HG02943 (cell line): ENCODE measurements at regions not wholly inside any gene's neighbourhood (a gene's known extent, or its start where the extent isn't known, plus 50 kb on each side); places are given as distances from the start of the nearest gene placed in this dataset.
"Not testable (repeated sequence)": the region's sequence is repeated elsewhere in the genome, so short reads cannot be mapped to it uniquely, and the experiment has no call there.

Experiments
- ATAC-seq: cut with Tn5 transposase; IDR thresholded peaks from one replicate; pipeline ENCODE4 v1.9.1; 2021; ENCODE audit warnings: mild to moderate bottlenecking, low read depth, moderate library complexity; ENCODE audit not compliant: unreplicated experiment

DNA sequence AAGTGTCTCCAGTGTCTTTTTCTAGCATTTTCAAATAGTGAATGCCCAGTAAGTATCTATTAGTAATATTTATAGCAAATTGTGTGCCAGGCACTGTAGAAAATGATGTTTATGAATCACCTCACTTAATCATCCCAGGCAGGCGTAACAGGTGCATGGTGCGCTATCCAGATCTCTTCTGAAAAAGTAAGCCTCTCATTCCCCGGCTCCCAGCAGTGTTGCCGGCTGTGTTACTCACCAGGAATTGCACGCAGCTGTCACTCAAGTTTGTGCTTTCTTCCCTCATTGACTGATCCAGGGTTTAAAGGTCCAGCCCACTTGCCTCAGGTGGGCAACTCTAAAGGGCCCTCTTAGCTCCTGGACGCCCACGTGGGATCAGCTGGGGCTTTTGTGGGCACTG, 173.8 kb upstream of the RASSF8 start:
- no peak for ATAC-seq

DNA sequence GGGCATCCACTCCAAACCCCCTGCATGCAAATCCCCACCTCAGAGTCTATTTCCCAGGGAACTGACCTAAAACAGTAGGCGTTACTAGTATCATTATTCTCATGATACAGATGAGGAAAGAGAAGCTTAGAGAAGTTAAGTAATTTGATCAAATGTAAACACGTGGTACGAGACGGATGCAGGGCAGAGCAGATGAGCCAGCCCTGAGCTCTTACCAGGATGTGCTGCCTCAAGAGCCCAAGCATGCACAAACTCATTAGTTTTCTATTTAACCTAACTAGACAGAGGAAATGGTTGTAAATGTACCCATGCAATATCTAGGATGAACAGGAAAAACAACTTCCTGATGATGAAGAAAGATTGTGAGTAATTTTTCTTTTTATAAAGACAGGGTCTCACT, 173.3 kb upstream of the RASSF8 start:
- ATAC-seq, result no peak

DNA sequence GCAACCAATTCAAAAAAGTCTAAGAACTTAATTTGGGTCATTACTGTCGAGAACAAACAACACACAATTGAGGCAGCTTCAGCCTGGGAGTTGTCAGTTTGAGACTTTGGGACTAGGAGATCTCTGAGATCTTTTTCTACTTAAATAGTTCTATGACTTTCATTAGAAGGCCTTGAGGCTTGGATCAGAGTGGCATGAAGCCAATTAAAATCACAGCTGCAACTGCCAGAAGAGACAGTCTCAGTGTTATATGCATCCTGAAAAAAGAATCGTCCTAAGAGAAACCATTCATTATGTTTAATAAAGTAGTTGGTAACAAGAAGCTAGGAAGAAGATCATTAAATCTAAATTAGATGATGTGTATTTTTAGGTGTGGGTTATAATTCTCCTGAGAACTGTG, 170.8 kb upstream of the RASSF8 start:
- no peak for ATAC-seq

DNA sequence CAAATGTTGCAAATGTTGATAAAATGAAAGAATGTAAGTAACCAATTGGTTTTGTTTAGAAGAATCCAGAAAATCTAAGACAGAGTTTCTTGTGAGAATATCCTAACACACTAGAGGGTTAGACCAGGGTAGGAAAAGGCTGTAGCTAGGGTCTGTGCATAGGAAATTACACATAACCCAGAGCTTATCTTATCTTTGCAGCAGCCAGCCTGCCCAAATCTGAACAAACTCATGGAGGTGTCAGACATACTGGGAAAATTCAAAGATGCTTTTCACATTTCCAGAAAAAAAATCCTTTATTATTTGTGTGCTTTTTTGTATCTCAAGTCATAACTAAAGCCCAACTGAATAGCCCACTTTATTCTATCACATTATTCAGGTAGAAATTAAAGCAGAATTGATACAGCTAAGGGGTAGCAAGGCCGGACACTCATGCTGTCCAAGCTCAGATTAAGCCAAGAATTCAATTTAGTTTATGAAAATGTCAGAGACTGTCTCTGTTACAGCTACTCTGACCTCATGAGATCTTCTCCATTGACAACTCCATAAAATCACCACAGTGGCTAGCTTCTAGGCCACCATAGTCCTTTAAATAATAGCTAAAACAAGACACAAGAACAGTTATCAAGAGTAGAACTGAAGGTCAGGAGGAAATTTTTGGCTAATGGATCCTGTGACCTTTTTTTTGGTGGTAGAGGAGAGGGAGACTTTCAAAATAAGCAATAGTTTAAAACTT, 169.6 kb upstream of the RASSF8 start:
- no peak for ATAC-seq

DNA sequence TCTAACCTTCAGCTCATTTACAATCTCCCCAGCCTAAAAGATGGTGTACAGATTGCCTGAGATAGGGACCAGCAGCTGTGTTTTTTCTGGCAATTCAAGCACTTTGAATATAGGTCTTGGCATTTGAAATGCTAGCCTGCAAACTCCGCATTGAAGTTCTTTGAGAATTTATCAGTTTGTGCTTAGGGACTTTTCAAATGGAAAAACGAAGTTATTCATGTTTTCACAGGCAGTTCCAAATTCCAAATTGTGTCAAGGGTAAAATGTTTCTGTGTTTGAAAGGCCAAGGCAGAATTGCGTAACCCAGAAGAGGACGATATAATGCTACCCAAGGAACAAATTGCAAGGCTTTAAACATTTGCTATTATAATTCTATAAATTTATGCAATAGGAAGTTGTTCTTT, 168.9 kb upstream of the RASSF8 start:
- no peak for ATAC-seq

DNA sequence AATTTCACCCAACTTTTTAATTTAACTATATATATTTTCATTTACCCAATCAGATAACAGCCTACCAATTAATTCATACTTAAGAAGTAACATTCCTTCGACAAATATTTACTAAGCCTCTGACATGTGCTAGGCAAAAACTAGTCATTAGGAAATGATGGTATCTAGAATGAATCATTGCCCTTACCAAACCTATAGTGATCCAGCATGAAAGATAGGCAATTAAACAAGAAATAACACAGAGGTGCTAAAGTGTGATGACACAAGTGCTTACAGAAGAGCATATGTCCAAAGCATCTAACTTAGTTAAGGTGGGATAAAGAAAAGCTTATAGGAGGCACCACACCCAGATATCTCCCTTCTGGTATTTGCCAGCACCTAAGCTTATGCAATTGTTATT, 166.5 kb upstream of the RASSF8 start:
- no peak for ATAC-seq

DNA sequence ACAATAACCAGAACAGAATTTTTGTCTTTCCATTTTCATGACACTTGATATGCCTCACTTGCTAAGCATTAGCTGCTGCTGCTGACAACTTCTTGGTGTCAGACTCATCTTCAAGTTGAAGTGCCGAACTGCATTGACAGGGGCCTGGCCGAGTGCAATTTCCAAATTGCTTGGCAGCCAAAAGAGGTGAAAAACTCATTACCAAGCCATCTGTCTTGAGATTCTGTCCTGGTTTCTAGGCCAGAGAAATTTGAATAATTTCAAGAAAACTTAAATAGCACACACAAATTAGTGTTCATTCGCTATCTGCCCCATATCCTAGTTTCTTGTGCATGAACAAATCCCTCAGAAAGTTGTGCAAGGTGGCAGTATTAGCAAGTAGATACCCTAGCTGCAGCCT, 165.3 kb upstream of the RASSF8 start:
- ATAC-seq, result no peak

DNA sequence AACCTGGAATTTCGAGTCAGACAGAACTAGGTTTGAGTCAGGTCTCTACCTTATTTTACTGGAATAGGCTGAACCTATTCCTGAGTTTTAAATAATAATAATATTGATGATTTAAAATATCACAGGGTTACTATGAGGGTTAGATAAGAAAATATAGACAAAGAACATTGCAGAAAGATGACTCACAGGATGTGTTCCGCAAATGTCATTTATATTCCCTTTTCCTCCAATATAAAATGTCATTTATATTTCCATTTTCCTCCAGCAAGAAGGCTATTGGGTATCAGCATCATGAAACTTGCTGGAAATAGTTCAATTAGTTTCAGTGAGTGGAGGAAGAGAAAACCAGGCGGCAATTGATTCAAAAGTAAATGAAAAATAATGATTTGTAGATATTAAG, 163.9 kb upstream of the RASSF8 start:
- no peak for ATAC-seq

DNA sequence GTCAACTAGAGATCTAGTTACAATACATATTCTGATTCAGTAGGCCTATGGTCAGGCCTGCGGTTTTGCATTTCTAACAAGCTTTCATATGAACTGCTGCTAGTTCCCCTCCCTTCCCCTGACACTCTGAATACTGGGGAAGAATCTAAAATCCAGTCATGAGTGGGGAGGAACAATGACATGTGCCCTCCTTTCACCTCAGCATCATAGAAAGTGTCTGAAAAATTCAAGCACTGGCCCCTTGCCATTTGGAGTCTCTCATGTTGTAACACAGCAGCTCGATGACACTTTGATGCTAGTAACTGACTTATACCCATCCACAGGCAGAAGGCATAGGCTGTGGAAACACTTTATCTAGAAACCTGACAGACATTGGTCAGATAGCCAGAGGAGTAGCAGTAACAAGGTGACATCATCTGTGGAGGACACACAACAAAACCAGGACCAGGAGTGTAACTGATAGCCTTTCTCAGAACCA, 161.9 kb upstream of the RASSF8 start:
- no peak for ATAC-seq

DNA sequence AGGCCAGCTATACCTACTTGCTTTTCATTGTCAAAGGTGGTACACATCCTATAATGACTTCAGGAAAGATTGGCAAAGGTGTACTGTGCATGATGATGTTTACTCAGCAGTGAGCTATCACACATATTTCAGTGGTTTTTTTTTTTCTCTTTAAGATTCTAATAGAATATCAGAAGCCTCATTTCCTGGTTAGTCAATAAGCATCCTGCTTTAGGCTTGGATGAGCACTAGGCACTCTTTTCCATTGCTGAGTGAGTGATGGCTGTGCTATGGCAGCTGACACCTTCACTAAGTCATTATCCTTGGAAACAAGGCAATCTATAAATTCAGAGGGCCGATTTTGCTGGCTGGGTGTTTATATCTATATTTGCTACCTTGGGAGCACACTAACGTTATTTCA, 161.1 kb upstream of the RASSF8 start:
- no peak for ATAC-seq

DNA sequence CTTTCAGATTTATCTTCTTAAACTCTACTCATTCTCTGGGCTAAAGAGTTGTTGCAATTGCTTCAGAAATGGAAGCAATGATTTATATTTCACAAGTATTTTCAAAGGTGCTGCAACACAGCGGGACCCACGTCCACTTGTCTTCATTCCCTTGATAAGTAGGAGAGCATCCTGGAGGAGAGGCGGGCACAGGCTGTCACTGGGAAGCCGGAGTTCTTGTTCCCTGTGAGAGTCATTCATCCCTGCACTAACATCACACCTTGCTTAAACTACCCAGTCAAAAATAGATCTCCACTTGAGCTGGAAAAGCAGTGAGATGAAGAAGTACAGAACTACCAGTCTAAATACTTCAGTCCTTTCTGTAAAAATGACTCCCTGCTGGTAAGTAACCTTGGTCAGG, 160.5 kb upstream of the RASSF8 start:
- ATAC-seq, result no peak

DNA sequence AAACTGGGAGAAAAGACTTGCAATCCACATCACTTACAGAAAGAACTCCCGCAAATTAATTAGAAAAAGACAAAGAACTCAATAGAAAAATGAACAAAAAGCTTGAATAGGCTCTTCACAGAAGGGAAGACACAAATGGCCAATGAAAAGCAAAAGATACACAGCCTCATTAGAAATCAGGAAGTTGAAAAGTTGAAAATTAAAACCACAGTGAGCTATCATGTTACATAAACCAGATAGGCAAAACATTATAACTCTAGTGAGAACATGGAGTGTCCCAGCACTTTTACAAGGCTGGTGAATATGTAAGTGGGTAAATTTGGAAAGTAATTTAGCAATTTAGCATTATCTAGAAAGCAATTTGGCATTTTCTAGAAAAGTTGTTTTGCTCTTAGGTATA, 158.4 kb upstream of the RASSF8 start:
- ATAC-seq, result no peak

DNA sequence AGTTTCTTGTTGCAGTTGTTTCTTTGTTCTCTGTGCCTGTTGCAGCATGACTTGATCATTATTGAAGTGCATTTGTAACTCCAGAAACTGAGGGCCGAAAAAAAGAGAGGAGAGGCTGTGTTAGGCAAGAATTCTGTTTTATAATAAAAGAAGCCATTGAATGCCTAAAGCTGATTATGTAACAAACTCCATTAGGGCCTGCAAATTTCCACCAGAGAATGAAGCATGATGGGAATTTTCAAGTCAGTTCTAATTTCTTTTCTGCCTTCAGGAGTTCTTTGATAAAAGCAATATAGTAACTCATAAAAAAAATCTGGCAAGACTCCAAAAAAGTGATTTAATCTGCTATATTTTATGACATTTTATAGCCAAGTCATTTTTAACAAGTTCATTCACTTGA, 156.7 kb upstream of the RASSF8 start:
- ATAC-seq, result no peak

DNA sequence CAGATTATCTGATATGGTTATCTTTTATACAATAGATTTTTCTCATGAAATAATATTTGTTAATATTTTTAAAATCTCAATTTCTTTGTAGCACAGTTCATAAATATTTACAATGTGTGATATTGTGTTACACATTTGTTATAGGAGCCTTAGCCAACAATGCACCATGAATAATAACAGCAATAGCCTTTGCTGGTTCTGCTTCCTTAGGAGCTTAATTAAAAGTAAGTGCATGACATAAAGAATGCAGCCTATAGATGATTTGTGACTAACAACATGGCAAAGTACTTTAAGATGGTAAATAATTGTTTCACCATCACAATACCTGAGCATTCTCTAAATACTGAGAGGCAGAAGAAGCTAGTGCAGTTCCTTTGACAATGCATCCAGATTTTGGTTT, 156.3 kb upstream of the RASSF8 start:
- no peak for ATAC-seq

DNA sequence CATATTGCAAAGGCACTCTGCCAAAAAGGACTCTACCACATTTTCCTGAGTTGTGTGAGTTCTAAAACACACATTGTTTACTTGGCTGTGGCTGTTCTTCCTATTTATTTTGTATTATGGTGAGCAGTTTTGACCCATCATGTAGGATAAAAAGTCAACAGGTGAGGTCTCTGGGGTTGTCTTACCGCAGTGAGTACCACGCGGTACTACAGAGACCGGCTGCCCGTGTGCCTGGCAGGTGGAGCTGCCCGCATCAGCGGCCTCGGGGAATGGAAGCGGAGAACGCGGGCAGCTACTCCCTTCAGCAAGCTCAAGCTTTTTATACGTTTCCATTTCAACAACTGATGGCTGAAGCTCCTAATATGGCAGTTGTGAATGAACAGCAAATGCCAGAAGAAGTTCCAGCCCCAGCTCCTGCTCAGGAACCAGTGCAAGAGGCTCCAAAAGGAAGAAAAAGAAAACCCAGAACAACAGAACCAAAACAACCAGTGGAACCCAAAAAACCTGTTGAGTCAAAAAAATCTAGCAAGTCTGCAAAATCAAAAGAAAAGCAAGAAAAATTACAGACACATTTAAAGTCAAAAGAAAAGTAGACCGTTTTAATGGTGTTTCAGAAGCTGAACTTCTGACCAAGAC, 155.3 kb upstream of the RASSF8 start:
- ATAC-seq, result not testable (repeated sequence)

DNA sequence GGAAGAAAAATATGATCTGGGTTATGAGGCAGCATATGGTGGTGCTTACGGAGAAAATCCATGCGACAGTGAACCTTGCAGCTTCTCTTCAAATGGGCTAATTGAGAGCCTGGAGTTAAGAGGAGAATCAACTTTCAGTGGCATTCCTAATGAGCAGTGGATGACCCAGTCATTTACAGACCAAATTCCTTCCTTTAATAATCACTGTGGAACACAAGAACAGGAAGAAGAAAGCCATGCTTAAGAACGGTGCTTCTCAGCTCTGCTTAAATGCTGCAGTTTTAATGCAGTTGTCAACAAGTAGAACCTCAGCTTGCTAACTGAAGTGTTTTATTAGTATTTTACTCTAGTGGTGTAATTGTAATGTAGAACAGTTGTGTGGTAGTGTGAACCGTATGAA, 154.2 kb upstream of the RASSF8 start:
- ATAC-seq, result not testable (repeated sequence)

DNA sequence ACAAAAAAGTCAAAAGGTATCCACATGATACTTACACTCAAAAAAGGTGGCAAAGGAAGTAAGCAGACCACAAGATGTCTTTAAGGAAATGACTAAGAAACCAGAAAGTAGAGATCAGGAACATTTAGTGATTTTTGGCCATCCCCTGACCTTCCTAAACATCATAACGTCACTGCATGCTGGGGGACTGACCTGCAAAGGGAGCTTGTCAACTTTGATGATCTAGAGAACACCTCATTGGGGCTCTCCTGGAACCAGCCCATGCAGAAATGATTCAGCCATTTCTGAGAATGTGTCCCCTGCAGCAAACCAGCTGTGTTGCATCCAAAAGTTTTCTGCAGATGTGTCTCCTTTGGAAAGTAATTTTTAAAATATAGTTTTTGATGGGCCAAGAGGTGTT, 152.2 kb upstream of the RASSF8 start:
- ATAC-seq, result no peak

DNA sequence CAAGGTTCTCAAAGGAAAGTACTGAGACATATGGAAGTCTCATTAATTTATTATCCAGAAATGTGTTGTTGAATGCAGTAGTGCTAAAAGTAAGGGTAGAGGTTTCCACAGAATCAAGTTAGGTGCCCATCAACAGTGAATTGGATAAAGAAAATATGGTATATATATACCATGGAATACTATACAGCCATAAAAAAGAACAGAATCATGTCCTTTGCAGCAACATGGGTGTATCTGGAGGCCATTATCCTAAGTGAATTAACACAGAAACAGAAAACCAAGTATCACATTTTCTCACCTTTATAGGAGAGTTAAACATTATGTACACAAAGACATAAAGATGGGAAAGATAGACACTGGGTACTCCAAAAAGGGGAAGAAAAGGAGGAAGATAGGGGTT, 149.9 kb upstream of the RASSF8 start:
- ATAC-seq, result no peak

DNA sequence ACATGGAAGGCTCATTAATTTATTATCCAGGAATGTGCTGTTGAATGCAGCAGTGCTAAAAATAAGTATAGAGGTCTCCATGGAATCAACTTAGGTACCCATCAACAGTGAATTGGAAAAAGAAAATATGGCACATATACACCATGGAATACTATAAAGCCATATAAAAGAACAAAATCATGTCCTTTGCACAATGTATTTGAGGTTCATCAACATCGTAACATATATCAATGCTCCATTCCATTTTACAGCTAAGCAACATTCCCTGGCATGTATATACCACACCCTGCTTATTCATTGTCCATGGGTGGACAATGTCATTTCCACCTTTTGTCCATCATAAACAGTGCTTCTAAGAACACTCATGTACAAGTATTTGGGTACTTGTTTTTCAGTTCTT, 147.8 kb upstream of the RASSF8 start:
- no peak for ATAC-seq

DNA sequence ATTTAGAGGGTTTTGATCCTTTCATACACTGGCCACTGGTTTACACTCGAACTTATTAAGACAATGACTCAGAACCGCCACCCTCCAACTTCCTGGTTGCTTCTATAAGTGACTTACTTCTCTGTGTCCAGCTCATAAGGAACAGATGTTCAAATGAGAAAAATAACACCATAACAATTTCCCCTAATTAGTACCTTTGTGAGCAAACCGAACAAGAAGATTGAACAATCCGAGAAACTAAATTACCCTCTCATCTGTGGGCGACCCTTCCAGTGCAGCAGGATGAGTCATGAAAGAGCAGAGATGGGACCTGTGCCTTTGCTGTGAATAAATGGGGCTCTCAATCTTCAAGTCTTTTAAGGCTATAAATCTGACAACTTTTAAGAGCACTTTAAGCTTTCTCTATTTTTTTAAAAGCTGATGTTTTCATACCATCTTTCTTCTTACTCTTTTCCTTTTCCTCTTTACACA, 146.8 kb upstream of the RASSF8 start:
- ATAC-seq, result no peak

DNA sequence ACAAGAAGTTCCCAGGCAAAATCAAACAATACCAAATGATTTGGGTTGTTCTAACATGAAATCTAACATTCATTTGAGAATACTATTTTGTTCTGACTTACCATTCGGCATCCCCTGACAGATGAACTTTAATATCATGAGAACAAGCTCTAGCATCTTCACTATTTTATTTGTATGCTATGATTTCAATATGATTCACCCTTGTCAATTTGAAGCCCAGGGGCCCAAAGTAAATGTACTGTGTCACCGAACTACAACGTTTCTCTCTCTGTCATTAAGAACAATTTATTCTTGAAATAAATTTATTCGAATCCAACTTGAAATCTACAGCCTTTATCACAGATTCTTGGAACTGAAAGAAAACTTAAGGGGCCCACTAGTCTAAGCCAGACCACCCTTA, 146.2 kb upstream of the RASSF8 start:
- ATAC-seq, result no peak

DNA sequence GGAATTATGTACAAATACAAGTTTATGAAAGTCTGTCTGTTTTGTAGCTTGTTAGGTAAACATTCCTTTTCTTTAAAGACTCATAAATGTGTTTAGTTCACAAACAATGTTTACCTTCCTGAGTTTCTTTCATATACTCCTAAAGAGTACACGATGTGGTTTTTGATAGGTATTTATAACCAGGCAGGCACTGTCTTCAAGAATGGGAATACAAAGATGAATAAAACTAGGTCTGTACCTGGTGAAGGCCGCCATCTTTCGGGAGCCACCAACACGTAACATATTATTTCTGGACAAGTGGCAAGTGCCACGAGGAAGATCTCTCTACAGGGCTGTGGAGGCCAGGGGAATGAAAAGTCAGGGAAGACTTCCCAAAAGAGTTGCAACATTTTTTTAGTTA, 144.6 kb upstream of the RASSF8 start:
- no peak for ATAC-seq
